ENCODE measurements at regions not wholly inside any gene's neighbourhood (a gene's known extent, or its start where the extent isn't known, plus 50 kb on each side); places are given as distances from the start of the nearest gene placed in this dataset.

DNA sequence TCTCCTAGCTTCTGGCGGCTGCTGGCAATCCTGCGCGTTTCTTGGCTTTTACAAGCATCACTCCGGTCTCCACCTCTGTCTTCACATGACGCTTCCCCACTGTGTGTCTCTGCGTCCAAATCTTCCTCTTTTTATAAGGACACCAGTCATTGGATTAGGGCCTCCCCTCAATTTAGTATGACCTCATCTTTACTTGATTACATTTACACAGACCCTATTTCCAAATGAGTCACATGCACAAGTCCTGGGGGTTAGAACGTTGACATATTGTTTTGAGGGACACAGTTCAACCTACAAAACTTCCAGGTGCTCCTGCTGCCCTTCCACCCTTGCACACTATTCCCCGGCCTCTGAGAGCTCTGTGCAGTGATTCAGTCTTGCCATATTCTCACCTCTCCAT, 215.3 kb downstream of the OPA1 start:
- intact Hi-C loops (cut with DNase I): no loop called here
- no peak overlapping the region for H3K4me3 ChIP-seq
- no peaks in the 10 kb centered on the region for H3K27me3 ChIP-seq (replicated peaks; ENCODE audit: insufficient read depth)
- WGBS: 91% methylated on average over 8 of the region's 8 CpGs
- TF ChIP-seq, protein P1, sequence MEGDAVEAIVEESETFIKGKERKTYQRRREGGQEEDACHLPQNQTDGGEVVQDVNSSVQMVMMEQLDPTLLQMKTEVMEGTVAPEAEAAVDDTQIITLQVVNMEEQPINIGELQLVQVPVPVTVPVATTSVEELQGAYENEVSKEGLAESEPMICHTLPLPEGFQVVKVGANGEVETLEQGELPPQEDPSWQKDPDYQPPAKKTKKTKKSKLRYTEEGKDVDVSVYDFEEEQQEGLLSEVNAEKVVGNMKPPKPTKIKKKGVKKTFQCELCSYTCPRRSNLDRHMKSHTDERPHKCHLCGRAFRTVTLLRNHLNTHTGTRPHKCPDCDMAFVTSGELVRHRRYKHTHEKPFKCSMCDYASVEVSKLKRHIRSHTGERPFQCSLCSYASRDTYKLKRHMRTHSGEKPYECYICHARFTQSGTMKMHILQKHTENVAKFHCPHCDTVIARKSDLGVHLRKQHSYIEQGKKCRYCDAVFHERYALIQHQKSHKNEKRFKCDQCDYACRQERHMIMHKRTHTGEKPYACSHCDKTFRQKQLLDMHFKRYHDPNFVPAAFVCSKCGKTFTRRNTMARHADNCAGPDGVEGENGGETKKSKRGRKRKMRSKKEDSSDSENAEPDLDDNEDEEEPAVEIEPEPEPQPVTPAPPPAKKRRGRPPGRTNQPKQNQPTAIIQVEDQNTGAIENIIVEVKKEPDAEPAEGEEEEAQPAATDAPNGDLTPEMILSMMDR (IDR thresholded peaks at IDR 0.05): no peak
- TF ChIP-seq POLR2AphosphoS5 (IDR thresholded peaks at IDR 0.05): no peak
- no peak for TF ChIP-seq POLR2A (IDR thresholded peaks at IDR 0.05)
- H3K4me1 ChIP-seq (replicated peaks): no peaks in the 10 kb centered on the region
- no peak overlapping the region for H3K27ac ChIP-seq
- H3K36me3 ChIP-seq: no peaks in the 10 kb centered on the region
- no peak for DNase-seq (ENCODE audit: low spot score)
- H3K9me3 ChIP-seq: no peaks in the 10 kb centered on the region

DNA sequence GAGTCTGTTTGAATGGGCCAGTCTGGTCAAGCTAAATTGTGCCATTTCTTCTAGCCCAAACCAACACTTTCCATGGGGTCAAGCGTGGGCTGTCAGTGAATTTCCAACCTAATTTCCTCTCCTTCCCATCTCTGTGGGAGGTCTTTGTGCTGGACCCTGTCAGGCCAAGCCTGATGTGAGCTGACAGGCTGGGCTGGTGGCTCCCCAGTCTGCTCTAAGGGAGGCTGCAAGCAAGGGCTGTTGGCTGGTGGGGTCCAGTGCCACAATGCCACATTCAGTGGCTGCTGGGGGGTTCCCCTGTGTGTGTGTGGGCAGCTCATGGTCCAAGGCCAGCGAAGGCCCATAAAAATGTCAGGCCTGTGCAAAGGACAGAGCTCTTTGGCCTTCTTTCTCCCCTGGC, 216.1 kb downstream of the OPA1 start:
- Histone ChIP-seq H3K9me3 (no peaks in the 10 kb centered on the region), H3K4me3 (no peak overlapping the region), H3K27ac (no peak overlapping the region), H3K4me1 (replicated peaks) (no peaks in the 10 kb centered on the region), H3K36me3 (no peaks in the 10 kb centered on the region), H3K27me3 (replicated peaks; ENCODE audit: insufficient read depth) (no peaks in the 10 kb centered on the region)
- no peak for DNase-seq (ENCODE audit: low spot score)
- WGBS: 94% methylated on average over 2 of the region's 2 CpGs
- intact Hi-C loops (cut with DNase I): no loop called here
- TF ChIP-seq POLR2A (IDR thresholded peaks at IDR 0.05) (no peak), POLR2AphosphoS5 (IDR thresholded peaks at IDR 0.05) (no peak)
- TF ChIP-seq, protein P1 (IDR thresholded peaks at IDR 0.05): no peak

GRCh38 chr3:193812078-193812725, 219.2 kb downstream of the OPA1 start:
- Histone ChIP-seq H3K4me1 (replicated peaks) (no peaks in the 10 kb centered on the region), H3K36me3 (no peaks in the 10 kb centered on the region), H3K9me3 (no peaks in the 10 kb centered on the region), H3K27ac (no peak overlapping the region), H3K27me3 (replicated peaks; ENCODE audit: insufficient read depth) (no peaks in the 10 kb centered on the region), H3K4me3 (no peak overlapping the region)
- TF ChIP-seq, protein P1 (IDR thresholded peaks at IDR 0.05): no peak
- TF ChIP-seq POLR2AphosphoS5 (IDR thresholded peaks at IDR 0.05) (no peak), POLR2A (IDR thresholded peaks at IDR 0.05) (no peak)
- 92% methylated on average over 5 of the region's 5 CpGs for WGBS
- intact Hi-C loops (cut with DNase I): no loop called here
- DNase-seq (ENCODE audit: low spot score): no peak

DNA sequence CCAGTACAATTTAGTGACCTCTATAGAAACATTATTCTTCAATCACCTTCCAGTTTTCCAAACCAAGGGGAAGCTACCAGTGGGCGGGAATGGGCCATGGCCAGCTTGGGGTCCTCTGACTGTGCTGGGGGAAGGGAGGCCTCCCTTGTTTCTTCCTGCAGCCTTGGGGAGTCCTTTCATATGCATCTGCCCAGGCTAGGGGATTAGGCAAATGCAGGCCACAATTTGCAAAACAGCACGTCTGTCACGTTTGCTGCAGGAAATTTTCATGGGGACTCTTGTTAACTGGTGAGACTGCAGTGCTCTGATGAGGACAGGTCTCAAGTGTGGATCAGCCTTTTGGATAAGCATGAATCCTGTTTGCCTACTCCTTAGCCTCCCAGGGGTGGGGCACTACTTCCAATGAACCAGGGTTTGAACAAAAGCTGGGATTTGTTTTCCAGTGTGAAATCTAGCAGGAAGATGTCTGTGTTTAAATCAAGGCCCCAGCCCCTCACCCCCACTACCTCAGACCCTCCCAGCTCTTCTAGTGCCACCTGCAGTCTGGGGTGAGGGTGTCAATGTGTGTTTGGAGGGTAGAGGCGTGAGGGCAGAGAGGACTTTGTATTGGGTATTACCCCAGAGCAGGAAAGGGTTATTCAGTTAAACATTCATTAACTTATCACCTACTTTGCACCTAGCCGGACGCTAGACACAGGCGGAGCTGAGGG, 219.9 kb downstream of the OPA1 start:
- Histone ChIP-seq H3K4me1 (replicated peaks) (no peaks in the 10 kb centered on the region), H3K4me3 (no peak overlapping the region), H3K27ac (no peak overlapping the region), H3K9me3 (no peaks in the 10 kb centered on the region), H3K27me3 (replicated peaks; ENCODE audit: insufficient read depth) (no peaks in the 10 kb centered on the region), H3K36me3 (no peaks in the 10 kb centered on the region)
- TF ChIP-seq, protein P1 (IDR thresholded peaks at IDR 0.05): no peak
- TF ChIP-seq POLR2A (IDR thresholded peaks at IDR 0.05) (no peak), POLR2AphosphoS5 (IDR thresholded peaks at IDR 0.05) (no peak)
- WGBS: 96% methylated on average over 7 of the region's 7 CpGs
- intact Hi-C loops (cut with DNase I): no loop called here
- no peak for DNase-seq (ENCODE audit: low spot score)

DNA sequence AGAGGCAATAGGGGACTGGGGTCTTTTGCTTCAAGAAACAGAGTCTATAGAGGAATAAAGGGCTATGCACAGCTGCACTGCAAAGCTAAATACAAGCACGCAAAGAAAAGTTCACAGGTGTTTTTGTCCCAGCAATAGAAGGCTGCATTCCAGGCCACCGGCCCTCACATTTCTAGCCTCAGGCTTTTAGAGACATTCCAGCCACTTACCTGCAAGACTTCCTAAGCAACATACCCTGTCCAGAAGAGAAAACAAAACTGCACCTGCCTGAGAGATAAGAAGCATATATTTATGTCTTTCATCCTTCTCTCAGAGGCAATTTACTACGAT, 220.5 kb downstream of the OPA1 start:
- Histone ChIP-seq H3K4me1 (replicated peaks) (no peaks in the 10 kb centered on the region), H3K27me3 (replicated peaks; ENCODE audit: insufficient read depth) (no peaks in the 10 kb centered on the region), H3K4me3 (no peak overlapping the region), H3K27ac (no peak overlapping the region), H3K36me3 (no peaks in the 10 kb centered on the region), H3K9me3 (no peaks in the 10 kb centered on the region)
- WGBS: 82% methylated on average over 3 of the region's 3 CpGs
- intact Hi-C loops (cut with DNase I): no loop called here
- DNase-seq (ENCODE audit: low spot score): no peak
- TF ChIP-seq, protein P1 (IDR thresholded peaks at IDR 0.05): no peak
- no peak for TF ChIP-seq POLR2A (IDR thresholded peaks at IDR 0.05)
- no peak for TF ChIP-seq POLR2AphosphoS5 (IDR thresholded peaks at IDR 0.05)

Data from prostate gland (tissue), 2 donors.